SK-N-SH (cell line): ENCODE measurements at regions not wholly inside any gene's neighbourhood (a gene's known extent, or its start where the extent isn't known, plus 50 kb on each side); places are given as distances from the start of the nearest gene placed in this dataset.

Source experiments
- CTCF ChIA-PET: fragments of 300-600, 350-600 bp; formaldehyde crosslinking; extraction: SDS; loops from one replicate; lab custom pipeline; 2021; lab: Yijun Ruan, JAX
- POLR2A ChIA-PET: fragments of 350-600 bp; sonication (Branson Sonifier 250); formaldehyde crosslinking; extraction: SDS; loops from one replicate; lab custom pipeline; 2020; ENCODE audit warnings: antibody characterized with exemption, inconsistent platforms; lab: Yijun Ruan, JAX
- DNase-seq: peaks from one replicate; pipeline ENCODE4 v3.0.0; 2012
- H2AFZ ChIP-seq: fragments of 200-600 bp; sonication (generic); 2 replicates; pipeline ENCODE4 v1.8.1; 2016; ENCODE audit warnings: antibody characterized with exemption, mild to moderate bottlenecking, low read depth
- H3F3A ChIP-seq: fragments of 200-600 bp; sonication (generic); replicated peaks from 2 replicates; pipeline ENCODE3; 2016; ENCODE audit warnings: antibody characterized with exemption, mild to moderate bottlenecking; ENCODE audit not compliant: insufficient read depth
- H3K27ac ChIP-seq, 2 experiments: fragments of 200-500 bp in 1 of 2; fragments of 200-600 bp in 1 of 2; sonication (Bioruptor generic) in 1 of 2; sonication (generic), shearing (Covaris generic) in 1 of 2; 2 replicates each; pipeline versions ENCODE4 v1.5.1 to v1.6.1; 2014 to 2016; ENCODE audit warnings: low read depth in 2 of 2, inconsistent platforms in 1 of 2, low read length in 1 of 2, mild to moderate bottlenecking in 1 of 2, mixed read lengths in 1 of 2
- H3K27me3 ChIP-seq: fragments of 200-600 bp; sonication (generic), shearing (Covaris generic); 2 replicates; pipeline ENCODE4 v1.6.1; 2016; ENCODE audit warnings: mixed run types; ENCODE audit not compliant: insufficient read depth
- H3K36me3 ChIP-seq, 2 experiments: fragments of 200-500 bp in 1 of 2; fragments of 200-600 bp in 1 of 2; sonication (Bioruptor generic) in 1 of 2; sonication (generic) in 1 of 2; replicated peaks in 1 of 2; 2 replicates each; pipeline versions ENCODE3 to v1.5.1; 2014 to 2016; ENCODE audit warnings: low read length in 1 of 2, mild to moderate bottlenecking in 1 of 2; ENCODE audit not compliant: insufficient read depth in 2 of 2, control insufficient read depth in 1 of 2
- H3K4me1 ChIP-seq, 2 experiments: fragments of 200-500 bp in 1 of 2; fragments of 200-600 bp in 1 of 2; sonication (Bioruptor generic) in 1 of 2; sonication (generic), shearing (Covaris generic) in 1 of 2; 2 replicates each; pipeline versions ENCODE4 v1.5.1 to v1.6.1; 2014 to 2016; ENCODE audit warnings: low read depth in 1 of 2, low read length in 1 of 2, mixed run types in 1 of 2; ENCODE audit not compliant: insufficient read depth in 2 of 2, control insufficient read depth in 1 of 2
- H3K4me2 ChIP-seq: fragments of 200-600 bp; sonication (generic), shearing (Covaris generic); 2 replicates; pipeline ENCODE4 v1.6.1; 2017; ENCODE audit warnings: mixed run types
- H3K4me3 ChIP-seq, 2 experiments: fragments of 200-500 bp in 1 of 2; fragments of 200-600 bp in 1 of 2; sonication (Bioruptor generic) in 1 of 2; sonication (generic), shearing (Covaris generic) in 1 of 2; 2 replicates each; pipeline versions ENCODE4 v1.5.1 to v1.8.1; 2014 to 2016; ENCODE audit warnings: low read depth in 2 of 2, inconsistent platforms in 1 of 2, low read length in 1 of 2, mild to moderate bottlenecking in 1 of 2, mixed read lengths in 1 of 2, moderate library complexity in 1 of 2
- H3K79me2 ChIP-seq: fragments of 200-600 bp; sonication (generic); 2 replicates; pipeline ENCODE4 v1.8.1; 2017; ENCODE audit warnings: mild to moderate bottlenecking; ENCODE audit not compliant: insufficient read depth
- H3K9ac ChIP-seq: fragments of 200-600 bp; sonication (generic); 2 replicates; pipeline ENCODE4 v1.6.1; 2017; ENCODE audit warnings: mixed run types
- H3K9me2 ChIP-seq: fragments of 200-600 bp; sonication (generic); 2 replicates; pipeline ENCODE4 v1.6.1; 2017; ENCODE audit warnings: mixed run types
- H3K9me3 ChIP-seq: fragments of 200-600 bp; sonication (generic); 2 replicates; pipeline ENCODE4 v1.6.1; 2017; ENCODE audit warnings: mixed run types, mild to moderate bottlenecking, moderate library complexity
- H4K20me1 ChIP-seq: fragments of 200-600 bp; sonication (generic); 2 replicates; pipeline ENCODE4 v1.6.1; 2017; ENCODE audit warnings: mild to moderate bottlenecking, mixed run types; ENCODE audit not compliant: insufficient read depth
- FOXJ3 ChIP-seq: sonication (generic); formaldehyde crosslinking; IDR thresholded peaks from 2 replicates; pipeline ENCODE4 v1.5.1; 2020; ENCODE audit warnings: mild to moderate bottlenecking, missing genetic modification reagents
- GABPA ChIP-seq: IDR thresholded peaks from 2 replicates; pipeline ENCODE4 v1.4.0; 2012; ENCODE audit warnings: low read depth, mild to moderate bottlenecking
- MAX ChIP-seq: IDR thresholded peaks from 2 replicates; pipeline ENCODE4 v1.4.0; 2012; ENCODE audit warnings: low read depth
- MXI1 ChIP-seq: IDR thresholded peaks from 2 replicates; pipeline ENCODE4 v1.6.1; 2012; ENCODE audit warnings: mild to moderate bottlenecking, low read depth, low read length, improper control_type of control experiment
- PBX3 ChIP-seq: IDR thresholded peaks from 2 replicates; pipeline ENCODE4; 2012
- REST ChIP-seq: IDR thresholded peaks from 2 replicates; pipeline ENCODE4 v1.6.1; 2012; ENCODE audit warnings: mild to moderate bottlenecking, low read depth, low read length, moderate library complexity
- SIN3A ChIP-seq: IDR thresholded peaks from 2 replicates; pipeline ENCODE4 v1.6.1; 2012; ENCODE audit warnings: low read depth, mild to moderate bottlenecking, low read length, moderate library complexity, borderline replicate concordance
- SMC3 ChIP-seq: IDR thresholded peaks from 2 replicates; pipeline ENCODE4 v1.6.1; 2012; ENCODE audit warnings: low read depth, low read length, improper control_type of control experiment
- TCF12 ChIP-seq: IDR thresholded peaks from 2 replicates; pipeline ENCODE4 v1.4.0; 2012
- USF2 ChIP-seq: fragments of 150-350 bp; IDR thresholded peaks from 2 replicates; pipeline ENCODE4 v1.6.1; 2017; ENCODE audit warnings: antibody characterized with exemption, low read length, low read depth, borderline replicate concordance
- WGBS: methylation state at CpG from one replicate; pipeline ENCODE4 v1.1.6; 2017; ENCODE audit warnings: low lambda C conversion rate; 5-methylcytosine and 5-hydroxymethylcytosine counted together

- TF ChIP-seq REST = no peak
- TF ChIP-seq PBX3 = no peak
- no peak for TF ChIP-seq MAX
These were observed 169.9 kb upstream of the BMPER start (continued) for GRCh38 chr7:33735403-33735802.

GRCh38 chr7:33736521-33737221, 168.7 kb upstream of the BMPER start:
- POLR2A ChIA-PET = no interaction called here
- WGBS = 62% methylated on average over 6 of the region's 6 CpGs
- CTCF ChIA-PET = interaction anchor here (1.3 to 1.4 kb wide), 2 partner anchors 159 to 167 kb away, joined by 3 read pairs; no protein-coding TSS in a partner anchor
- no peaks in the 10 kb centered on the region for H4K20me1 ChIP-seq
- H3K9ac ChIP-seq = no peak overlapping the region
- no peak for TF ChIP-seq SIN3A
- TF ChIP-seq MXI1 = no peak
- H3K79me2 ChIP-seq = no peaks in the 10 kb centered on the region
- no peaks in the 10 kb centered on the region for H3F3A ChIP-seq
- no peaks in the 10 kb centered on the region for H3K27me3 ChIP-seq
- H3K9me2 ChIP-seq = no peaks in the 10 kb centered on the region
- no peaks in the 10 kb centered on the region for H3K9me3 ChIP-seq
- H3K4me2 ChIP-seq = no peak overlapping the region
- H3K4me1 ChIP-seq = peaks cover 0 to 4% of the 10 kb centered on the region in 2 experiments; a peak in 1 of 4 replicates
- no peaks in the 10 kb centered on the region for H3K36me3 ChIP-seq
- no peak for DNase-seq
- H3K27ac ChIP-seq = no peak overlapping the region
- no peak overlapping the region for H2AFZ ChIP-seq
- H3K4me3 ChIP-seq = no peak overlapping the region

GRCh38 chr7:33738260-33738935, 166.9 kb upstream of the BMPER start:
- Histone ChIP-seq H3K4me3 (no peak overlapping the region), H3K9ac (no peak overlapping the region), H4K20me1 (no peaks in the 10 kb centered on the region), H3K36me3 (no peaks in the 10 kb centered on the region), H3K9me2 (no peaks in the 10 kb centered on the region), H3F3A (no peaks in the 10 kb centered on the region), H3K27ac (no peak overlapping the region), H3K79me2 (no peaks in the 10 kb centered on the region), H3K27me3 (no peaks in the 10 kb centered on the region), H3K9me3 (no peaks in the 10 kb centered on the region), H3K4me2 (no peak overlapping the region), H3K4me1 (peaks cover 0 to 2% of the 10 kb centered on the region in 2 experiments; a peak in 1 of 4 replicates), H2AFZ (no peak overlapping the region)
- no peak for TF ChIP-seq GABPA
- TF ChIP-seq TCF12 = no peak
- no peak for TF ChIP-seq MAX
- TF ChIP-seq FOXJ3 (CRISPR knock-in tag) = no peak
- TF ChIP-seq SMC3 = no peak
- TF ChIP-seq USF2 = no peak
- ChIA-PET POLR2A (no interaction called here), CTCF (interaction anchor here (0.8 to 1.2 kb wide), 3 partner anchors 19 to 156 kb away, joined by 3 to 5 read pairs (median 3); no protein-coding TSS in a partner anchor)
- DNase-seq = no peak
- WGBS = 60% methylated on average over 3 of the region's 3 CpGs
